ENCODE measurements at regions not wholly inside any gene's neighbourhood (a gene's known extent, or its start where the extent isn't known, plus 50 kb on each side); places are given as distances from the start of the nearest gene placed in this dataset.

- DNase-seq = no peak
Observed at GRCh38 chr9:695252-695651, 146.2 kb upstream of the DMRT1 start.

- no peak for DNase-seq
Observed at GRCh38 chr9:696332-697323, 144.9 kb upstream of the DMRT1 start.

GRCh38 chr9:698276-698675 lies 143.2 kb upstream of the DMRT1 start:
- DNase-seq = no peak

- DNase-seq = no peak
Observed at GRCh38 chr9:698954-699353, 142.5 kb upstream of the DMRT1 start.

- no peak for DNase-seq
Observed at GRCh38 chr9:699396-699795, 142.1 kb upstream of the DMRT1 start.

GRCh38 chr9:700365-701282 lies 140.9 kb upstream of the DMRT1 start:
- no peak for DNase-seq

- DNase-seq = no peak
Observed at GRCh38 chr9:703392-703791, 138.1 kb upstream of the DMRT1 start.

- DNase-seq = no peak
Observed at GRCh38 chr9:706073-706472, 135.4 kb upstream of the DMRT1 start.

- peak; percentile 70 for DNase-seq
Observed at GRCh38 chr9:706606-707459, 134.7 kb upstream of the DMRT1 start.

GRCh38 chr9:708182-708550 lies 133.3 kb upstream of the DMRT1 start:
- DNase-seq = no peak

- DNase-seq = no peak
Observed at GRCh38 chr9:708551-709432, 132.7 kb upstream of the DMRT1 start.

- DNase-seq = no peak
Observed at GRCh38 chr9:710951-711745, 130.3 kb upstream of the DMRT1 start.

- DNase-seq = no peak
Observed at GRCh38 chr9:711761-712553, 129.5 kb upstream of the DMRT1 start.

- DNase-seq = no peak
Observed at GRCh38 chr9:712643-713042, 128.9 kb upstream of the DMRT1 start.

GRCh38 chr9:713091-713490 lies 128.4 kb upstream of the DMRT1 start:
- DNase-seq = no peak

- DNase-seq = no peak
Observed at GRCh38 chr9:714675-715074, 126.8 kb upstream of the DMRT1 start.

- DNase-seq = no peak
Observed at GRCh38 chr9:715300-715699, 126.2 kb upstream of the DMRT1 start.

- DNase-seq = no peak
Observed at GRCh38 chr9:715743-716400, 125.6 kb upstream of the DMRT1 start.

- DNase-seq = no peak
Observed at GRCh38 chr9:717722-718121, 123.8 kb upstream of the DMRT1 start.

All from activated CD8-positive, alpha-beta memory T cell treated with anti-CD3 and anti-CD28 coated beads for 24 hours (primary cell).